Activated T-cell treated with anti-CD3 and anti-CD28 coated beads, Interleukin-2, amount 50 U/mL, for 48 hours (primary cell): ENCODE measurements at regions not wholly inside any gene's neighbourhood (a gene's known extent, or its start where the extent isn't known, plus 50 kb on each side); places are given as distances from the start of the nearest gene placed in this dataset.
"Not testable (repeated sequence)": the region's sequence is repeated elsewhere in the genome, so short reads cannot be mapped to it uniquely, and the experiment has no call there.

Experiments
- DNase-seq, 2 experiments: peaks; one replicate each; pipeline ENCODE4 v3.0.0-alpha.2; 2020

- no peak for DNase-seq
Observed at GRCh38 chr1:82086739-82087138, 286.0 kb downstream of the ADGRL2 start.

- DNase-seq, result no peak
Observed at GRCh38 chr1:82079607-82080006, 278.9 kb downstream of the ADGRL2 start.

GRCh38 chr1:82073659-82074058 is 272.9 kb downstream of the ADGRL2 start:
- DNase-seq, result no peak

- DNase-seq, result no peak
Observed at GRCh38 chr1:82073071-82073470, 272.3 kb downstream of the ADGRL2 start.

GRCh38 chr1:82065916-82066315 is 265.2 kb downstream of the ADGRL2 start:
- DNase-seq, result no peak

GRCh38 chr1:82064691-82065090 is 264.0 kb downstream of the ADGRL2 start:
- DNase-seq, result no peak

GRCh38 chr1:82062206-82062605 is 261.5 kb downstream of the ADGRL2 start:
- no peak for DNase-seq

- no peak for DNase-seq
Observed at GRCh38 chr1:82059959-82060358, 259.2 kb downstream of the ADGRL2 start.

GRCh38 chr1:82057011-82057410 is 256.3 kb downstream of the ADGRL2 start:
- DNase-seq, result no peak

- DNase-seq, result not testable (repeated sequence)
Observed at GRCh38 chr1:82055375-82055774, 254.6 kb downstream of the ADGRL2 start.

- DNase-seq, result no peak
Observed at GRCh38 chr1:82052563-82052962, 251.8 kb downstream of the ADGRL2 start.

GRCh38 chr1:82048596-82048995 is 247.9 kb downstream of the ADGRL2 start:
- no peak for DNase-seq

GRCh38 chr1:82045221-82045620 is 244.5 kb downstream of the ADGRL2 start:
- DNase-seq, result no peak

GRCh38 chr1:82044536-82044935 is 243.8 kb downstream of the ADGRL2 start:
- no peak for DNase-seq

GRCh38 chr1:82044111-82044510 is 243.4 kb downstream of the ADGRL2 start:
- no peak for DNase-seq

GRCh38 chr1:82042306-82043060 is 241.7 kb downstream of the ADGRL2 start:
- no peak for DNase-seq
